ENCODE measurements at regions not wholly inside any gene's neighbourhood (a gene's known extent, or its start where the extent isn't known, plus 50 kb on each side); places are given as distances from the start of the nearest gene placed in this dataset.

DNA sequence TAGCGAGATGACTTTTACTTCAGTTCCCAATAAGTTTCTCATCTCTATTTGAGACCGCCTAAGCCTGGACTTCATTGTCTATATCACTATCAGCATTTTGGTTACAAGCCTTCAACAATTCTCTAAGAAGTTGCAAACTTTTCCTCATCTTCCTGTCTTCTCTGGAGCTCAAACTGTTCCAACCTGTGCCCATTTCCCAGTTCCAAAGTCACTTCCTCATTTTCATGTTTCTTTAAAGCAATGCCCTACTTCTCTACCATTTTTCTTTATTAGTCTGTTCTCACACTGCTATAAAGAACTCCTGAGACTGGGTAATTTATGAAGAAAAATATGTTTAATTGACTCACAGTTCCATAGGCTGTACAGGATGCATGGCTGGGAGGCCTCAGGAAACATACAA lies 251.9 kb downstream of the TECRL start:
- H3K4me1 Mint-ChIP-seq (ENCODE audit: low read depth, unreplicated experiment) = no peaks in the 10 kb centered on the region
- no TSS peak for BruUV-seq (replicated peaks)
- H3K4me3 Mint-ChIP-seq (ENCODE audit: low read depth, unreplicated experiment) = no peak overlapping the region
- no peaks in the 10 kb centered on the region for H3K27me3 Mint-ChIP-seq (ENCODE audit: unreplicated experiment)
- no peak overlapping the region for H3K27ac Mint-ChIP-seq (ENCODE audit: unreplicated experiment)
- intact Hi-C loops (cut with micrococcal nuclease; ENCODE audit: unreplicated experiment) = loop anchor here (5.0 kb wide), 1 partner anchor 430 kb away; no protein-coding TSS in a partner anchor
- TF ChIP-seq CTCF (IDR thresholded peaks at IDR 0.05; ENCODE audit: unreplicated experiment) = no peak
- H3K9me3 Mint-ChIP-seq (ENCODE audit: low read depth, unreplicated experiment) = peaks cover 3% of the 10 kb centered on the region
- no peaks in the 10 kb centered on the region for H3K36me3 Mint-ChIP-seq (ENCODE audit: insufficient read depth, unreplicated experiment)
- DNase-seq = no peak
- CTCF ChIA-PET = no interaction called here

DNA sequence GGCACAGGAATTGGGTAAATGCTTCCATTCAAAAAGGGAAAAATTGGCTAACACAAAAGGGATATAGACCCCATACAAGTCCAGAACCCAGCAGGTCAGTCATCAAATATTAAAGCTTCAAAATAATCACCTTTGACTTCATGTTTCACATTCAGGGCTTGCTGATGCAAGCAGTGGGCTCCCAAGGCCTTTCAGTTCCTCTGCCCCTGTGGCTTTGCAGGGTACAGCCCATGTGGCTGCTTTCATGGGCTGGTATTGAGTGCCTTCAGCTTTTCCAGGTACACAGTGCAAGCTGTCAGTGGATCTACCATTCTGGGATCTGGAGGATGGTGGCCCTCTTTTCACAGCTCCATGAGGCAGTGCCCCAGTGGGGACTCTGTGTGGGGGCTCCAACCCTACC lies 253.0 kb downstream of the TECRL start:
- H3K27me3 Mint-ChIP-seq (ENCODE audit: unreplicated experiment) = no peaks in the 10 kb centered on the region
- CTCF ChIA-PET = no interaction called here
- intact Hi-C loops (cut with micrococcal nuclease; ENCODE audit: unreplicated experiment) = loop anchor here (5.0 kb wide), 1 partner anchor 431 kb away; no protein-coding TSS in a partner anchor
- H3K4me1 Mint-ChIP-seq (ENCODE audit: low read depth, unreplicated experiment) = no peaks in the 10 kb centered on the region
- TF ChIP-seq CTCF (IDR thresholded peaks at IDR 0.05; ENCODE audit: unreplicated experiment) = no peak
- no TSS peak for BruUV-seq (replicated peaks)
- H3K9me3 Mint-ChIP-seq (ENCODE audit: low read depth, unreplicated experiment) = peaks cover 3% of the 10 kb centered on the region
- H3K36me3 Mint-ChIP-seq (ENCODE audit: insufficient read depth, unreplicated experiment) = no peaks in the 10 kb centered on the region
- DNase-seq = no peak
- no peak overlapping the region for H3K4me3 Mint-ChIP-seq (ENCODE audit: low read depth, unreplicated experiment)
- H3K27ac Mint-ChIP-seq (ENCODE audit: unreplicated experiment) = no peak overlapping the region

GRCh38 chr4:64146030-64146429 lies 263.2 kb downstream of the TECRL start:
- intact Hi-C loops (cut with micrococcal nuclease; ENCODE audit: unreplicated experiment) = no loop called here
- Mint-ChIP-seq H3K36me3 (ENCODE audit: insufficient read depth, unreplicated experiment) (no peaks in the 10 kb centered on the region), H3K27ac (ENCODE audit: unreplicated experiment) (no peak overlapping the region), H3K9me3 (ENCODE audit: low read depth, unreplicated experiment) (peaks cover 6% of the 10 kb centered on the region), H3K4me1 (ENCODE audit: low read depth, unreplicated experiment) (peaks cover 30% of the 10 kb centered on the region), H3K27me3 (ENCODE audit: unreplicated experiment) (no peaks in the 10 kb centered on the region), H3K4me3 (ENCODE audit: low read depth, unreplicated experiment) (no peak overlapping the region)
- no peak for DNase-seq
- TF ChIP-seq CTCF (IDR thresholded peaks at IDR 0.05; ENCODE audit: unreplicated experiment) = no peak
- no TSS peak for BruUV-seq (replicated peaks)
- CTCF ChIA-PET = interaction anchor here (1.2 kb wide), 1 partner anchor 12 kb away, joined by 3 read pairs; no protein-coding TSS in a partner anchor

GRCh38 chr4:64144994-64145393 lies 264.3 kb downstream of the TECRL start:
- intact Hi-C loops (cut with micrococcal nuclease; ENCODE audit: unreplicated experiment) = no loop called here
- no peaks in the 10 kb centered on the region for H3K27me3 Mint-ChIP-seq (ENCODE audit: unreplicated experiment)
- peaks cover 30% of the 10 kb centered on the region for H3K4me1 Mint-ChIP-seq (ENCODE audit: low read depth, unreplicated experiment)
- H3K36me3 Mint-ChIP-seq (ENCODE audit: insufficient read depth, unreplicated experiment) = no peaks in the 10 kb centered on the region
- H3K27ac Mint-ChIP-seq (ENCODE audit: unreplicated experiment) = no peak overlapping the region
- no peak overlapping the region for H3K4me3 Mint-ChIP-seq (ENCODE audit: low read depth, unreplicated experiment)
- TF ChIP-seq CTCF (IDR thresholded peaks at IDR 0.05; ENCODE audit: unreplicated experiment) = no peak
- peak; percentile 13 for DNase-seq
- H3K9me3 Mint-ChIP-seq (ENCODE audit: low read depth, unreplicated experiment) = peaks cover 6% of the 10 kb centered on the region
- BruUV-seq (replicated peaks) = no TSS peak
- CTCF ChIA-PET = interaction anchor here (1.2 kb wide), 1 partner anchor 13 kb away, joined by 3 read pairs; no protein-coding TSS in a partner anchor
